HEK293T (cell line): ENCODE measurements at regions not wholly inside any gene's neighbourhood (a gene's known extent, or its start where the extent isn't known, plus 50 kb on each side); places are given as distances from the start of the nearest gene placed in this dataset.

ENCODE experiments used
- CTCF ChIA-PET: fragments of 350-600 bp; formaldehyde crosslinking; extraction: SDS; loops from one replicate; lab custom pipeline; 2021; ENCODE audit warnings: antibody characterized with exemption, inconsistent platforms; lab: Yijun Ruan, JAX
- POLR2A ChIA-PET: fragments of 350-600 bp; formaldehyde crosslinking; extraction: SDS; loops from one replicate; lab custom pipeline; 2020; ENCODE audit warnings: antibody characterized with exemption, inconsistent platforms; lab: Yijun Ruan, JAX
- DNase-seq: peaks from one replicate; pipeline ENCODE4 v3.0.0; 2012; ENCODE audit warnings: mixed read lengths; ENCODE audit errors: extremely low spot score
- ARNT ChIP-seq: fragments of 450-650 bp; IDR thresholded peaks from 2 replicates; pipeline ENCODE4 v1.6.1; 2017; ENCODE audit warnings: mild to moderate bottlenecking
- BHLHE40 ChIP-seq: fragments of 450-650 bp; IDR thresholded peaks from 2 replicates; pipeline ENCODE4 v1.6.1; 2016; ENCODE audit warnings: mild to moderate bottlenecking, moderate library complexity, borderline replicate concordance
- CTBP1 ChIP-seq: fragments of 450-650 bp; IDR thresholded peaks from 2 replicates; pipeline ENCODE4 v1.6.1; 2016; ENCODE audit warnings: borderline replicate concordance
- ELF4 ChIP-seq: fragments of 450-650 bp; IDR thresholded peaks from 2 replicates; pipeline ENCODE4 v1.6.1; 2017; ENCODE audit warnings: antibody characterized with exemption
- FOXA1 ChIP-seq: fragments of 450-650 bp; IDR thresholded peaks from 2 replicates; pipeline ENCODE4 v1.6.1; 2016; ENCODE audit warnings: mild to moderate bottlenecking
- FOXK2 ChIP-seq: fragments of 450-650 bp; IDR thresholded peaks from 2 replicates; pipeline ENCODE4 v1.6.1; 2016; ENCODE audit warnings: mild to moderate bottlenecking
- FOXM1 ChIP-seq: fragments of 450-650 bp; IDR thresholded peaks from 2 replicates; pipeline ENCODE4 v1.6.1; 2017; ENCODE audit warnings: mild to moderate bottlenecking, borderline replicate concordance
- HDGF ChIP-seq: fragments of 450-650 bp; IDR thresholded peaks from 2 replicates; pipeline ENCODE4 v1.6.1; 2017; ENCODE audit warnings: antibody characterized with exemption, borderline replicate concordance
- L3MBTL2 ChIP-seq: fragments of 450-650 bp; conservative IDR thresholded peaks from 2 replicates; pipeline ENCODE4 v1.6.1; 2016; ENCODE audit warnings: mild to moderate bottlenecking
- LEF1 ChIP-seq: fragments of 450-650 bp; IDR thresholded peaks from 2 replicates; pipeline ENCODE4 v1.6.1; 2017; ENCODE audit warnings: mild to moderate bottlenecking, borderline replicate concordance
- NFRKB ChIP-seq: fragments of 450-650 bp; IDR thresholded peaks from 2 replicates; pipeline ENCODE4 v1.6.1; 2016; ENCODE audit warnings: mild to moderate bottlenecking, moderate library complexity
- SP1 ChIP-seq: fragments of 450-650 bp; IDR thresholded peaks from 2 replicates; pipeline ENCODE4 v1.6.1; 2017
- SUZ12 ChIP-seq: fragments of 450-650 bp; IDR thresholded peaks from 2 replicates; pipeline ENCODE4 v1.6.1; 2016; ENCODE audit warnings: mild to moderate bottlenecking
- TARDBP ChIP-seq: fragments of 450-650 bp; IDR thresholded peaks from 2 replicates; pipeline ENCODE4 v1.6.1; 2016
- ZNF384 ChIP-seq: fragments of 450-650 bp; IDR thresholded peaks from 2 replicates; pipeline ENCODE4 v1.6.1; 2016
- TF ChIP-seq, protein P1 (sequence below): fragments of 450-650 bp; IDR thresholded peaks from 2 replicates; pipeline ENCODE4 v1.6.1; 2016

DNA sequence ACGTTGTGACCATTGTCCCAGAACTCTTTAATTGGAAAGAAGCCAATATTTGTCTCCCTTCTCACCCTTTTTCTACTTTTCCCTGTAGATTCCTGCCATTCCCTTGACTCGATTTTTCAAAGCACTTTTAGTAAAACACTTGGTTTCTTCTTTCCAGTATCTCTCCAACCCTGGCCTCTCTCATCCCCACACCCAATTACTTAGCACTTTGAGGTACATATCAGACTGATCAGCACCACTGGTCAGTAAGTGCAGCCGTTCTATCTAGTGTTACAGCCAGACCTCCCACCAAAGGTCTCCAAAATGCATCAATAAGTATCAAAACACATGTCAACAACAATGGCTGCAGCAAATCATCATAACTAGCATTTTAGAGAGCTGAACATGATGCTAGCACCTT lies 141.9 kb downstream of the BTG1 start:
- ChIA-PET CTCF (no interaction called here), POLR2A (interaction anchor here (1.0 kb wide), 1 partner anchor 142 kb away, joined by 5 read pairs; the partner anchor contains the start of gene BTG1)
- no peak for DNase-seq
- TF ChIP-seq FOXA1 = no peak
- TF ChIP-seq, protein P1, sequence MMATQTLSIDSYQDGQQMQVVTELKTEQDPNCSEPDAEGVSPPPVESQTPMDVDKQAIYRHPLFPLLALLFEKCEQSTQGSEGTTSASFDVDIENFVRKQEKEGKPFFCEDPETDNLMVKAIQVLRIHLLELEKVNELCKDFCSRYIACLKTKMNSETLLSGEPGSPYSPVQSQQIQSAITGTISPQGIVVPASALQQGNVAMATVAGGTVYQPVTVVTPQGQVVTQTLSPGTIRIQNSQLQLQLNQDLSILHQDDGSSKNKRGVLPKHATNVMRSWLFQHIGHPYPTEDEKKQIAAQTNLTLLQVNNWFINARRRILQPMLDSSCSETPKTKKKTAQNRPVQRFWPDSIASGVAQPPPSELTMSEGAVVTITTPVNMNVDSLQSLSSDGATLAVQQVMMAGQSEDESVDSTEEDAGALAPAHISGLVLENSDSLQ = no peak
- no peak for TF ChIP-seq SUZ12
- no peak for TF ChIP-seq FOXM1
- no peak for TF ChIP-seq ZNF384
- TF ChIP-seq SP1 = no peak
- no peak for TF ChIP-seq ARNT
- TF ChIP-seq LEF1 = no peak
- TF ChIP-seq FOXK2 = no peak
- TF ChIP-seq HDGF = no peak
- no peak for TF ChIP-seq ELF4
- TF ChIP-seq TARDBP = no peak

DNA sequence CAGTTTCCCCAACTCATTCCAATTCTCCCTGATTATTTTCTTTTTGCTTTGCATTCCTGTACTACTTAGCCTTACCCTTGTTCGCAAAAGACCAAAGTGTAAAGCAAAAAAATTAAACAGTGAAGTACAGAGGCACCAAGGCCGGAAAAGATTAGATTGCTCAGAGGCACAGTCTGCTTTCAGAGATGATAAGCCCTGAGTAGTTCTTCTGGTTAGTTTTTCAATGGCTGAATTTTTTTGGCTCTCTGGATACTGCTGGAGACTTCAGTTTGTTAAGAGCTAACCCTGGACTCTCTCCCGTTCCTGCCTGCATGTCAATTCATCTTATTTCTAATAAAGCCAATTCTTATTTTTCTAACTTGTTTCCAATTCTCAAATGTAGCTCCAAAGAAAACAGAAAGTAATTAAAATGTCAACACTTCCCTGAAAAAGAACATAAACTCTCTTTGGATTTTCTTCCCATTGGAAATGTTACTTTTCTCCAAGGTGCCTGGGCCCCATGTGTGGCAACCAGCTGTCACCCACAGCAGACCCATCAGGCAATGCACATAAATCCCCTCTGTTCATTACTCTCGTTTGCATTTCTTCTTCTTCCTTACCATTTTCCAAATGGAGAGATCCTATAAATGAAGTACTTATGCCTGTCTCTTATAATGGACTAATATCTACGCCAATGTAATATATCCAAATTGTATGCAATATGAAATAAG lies 142.8 kb downstream of the BTG1 start:
- DNase-seq = no peak
- TF ChIP-seq FOXM1 = no peak
- TF ChIP-seq ELF4 = no peak
- ChIA-PET POLR2A (interaction anchor here (1.0 kb wide), 1 partner anchor 143 kb away, joined by 5 read pairs; the partner anchor contains the start of gene BTG1), CTCF (no interaction called here)

DNA sequence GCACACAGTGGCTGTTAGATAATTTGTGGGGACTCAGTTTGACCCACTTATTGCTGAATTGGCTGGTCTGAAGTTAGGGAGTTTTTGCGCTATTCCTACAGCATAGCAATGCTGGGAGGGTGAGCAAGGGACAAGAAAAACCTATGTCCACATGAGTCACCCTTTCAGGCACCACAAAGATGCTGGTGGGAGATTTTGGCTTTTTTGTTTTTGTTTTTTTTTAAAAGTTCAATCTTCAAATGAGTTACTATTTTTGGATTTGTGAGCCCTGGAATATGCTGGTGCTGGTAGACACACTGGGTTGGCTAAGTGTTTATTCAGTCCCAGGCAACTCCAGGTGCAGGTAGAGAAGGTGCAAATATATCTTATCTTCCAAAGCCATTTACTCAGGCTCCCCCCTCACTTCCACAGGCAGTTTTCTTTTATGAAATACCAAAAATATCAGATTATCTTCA lies 143.4 kb downstream of the BTG1 start:
- no peak for TF ChIP-seq FOXK2
- TF ChIP-seq TARDBP = no peak
- no peak for TF ChIP-seq HDGF
- TF ChIP-seq, protein P1 = no peak
- TF ChIP-seq SUZ12 = no peak
- TF ChIP-seq BHLHE40 = no peak
- no peak for TF ChIP-seq L3MBTL2
- TF ChIP-seq FOXA1 = no peak
- no peak for TF ChIP-seq ARNT
- TF ChIP-seq LEF1 = no peak
- TF ChIP-seq ZNF384 = no peak
- no peak for TF ChIP-seq CTBP1
- no peak for TF ChIP-seq NFRKB
- no peak for TF ChIP-seq FOXM1
- no peak for TF ChIP-seq ELF4
- no peak for TF ChIP-seq SP1
- ChIA-PET POLR2A (no interaction called here), CTCF (no interaction called here)
- no peak for DNase-seq

- ChIA-PET POLR2A (no interaction called here), CTCF (no interaction called here)
- TF ChIP-seq TARDBP (no peak), FOXK2 (no peak), ELF4 (no peak), CTBP1 (no peak), ZNF384 (no peak)
- no peak for DNase-seq
These were observed 145.0 kb downstream of the BTG1 start for GRCh38 chr12:92000597-92000996.

GRCh38 chr12:91999823-92000222 lies 145.8 kb downstream of the BTG1 start:
- TF ChIP-seq ARNT (no peak), FOXK2 (no peak), ELF4 (no peak), ZNF384 (no peak), BHLHE40 (no peak), FOXA1 (no peak), SP1 (no peak), SUZ12 (no peak), LEF1 (no peak), L3MBTL2 (no peak), TARDBP (no peak), FOXM1 (no peak), CTBP1 (no peak), HDGF (no peak), NFRKB (no peak)
- TF ChIP-seq, protein P1 = no peak
- DNase-seq = no peak
- CTCF ChIA-PET = no interaction called here
- POLR2A ChIA-PET = no interaction called here

- CTCF ChIA-PET = no interaction called here
- DNase-seq = no peak
- TF ChIP-seq SP1 (no peak), ZNF384 (no peak), BHLHE40 (no peak), FOXA1 (no peak), SUZ12 (no peak), ELF4 (no peak), FOXM1 (no peak), FOXK2 (no peak), CTBP1 (no peak), NFRKB (no peak), HDGF (no peak), ARNT (no peak), TARDBP (no peak), L3MBTL2 (no peak), LEF1 (no peak)
- TF ChIP-seq, protein P1 = no peak
- POLR2A ChIA-PET = no interaction called here
These were observed 147.3 kb downstream of the BTG1 start for GRCh38 chr12:91998316-91998715.
